ENCODE measurements at regions not wholly inside any gene's neighbourhood (a gene's known extent, or its start where the extent isn't known, plus 50 kb on each side); places are given as distances from the start of the nearest gene placed in this dataset.

DNA sequence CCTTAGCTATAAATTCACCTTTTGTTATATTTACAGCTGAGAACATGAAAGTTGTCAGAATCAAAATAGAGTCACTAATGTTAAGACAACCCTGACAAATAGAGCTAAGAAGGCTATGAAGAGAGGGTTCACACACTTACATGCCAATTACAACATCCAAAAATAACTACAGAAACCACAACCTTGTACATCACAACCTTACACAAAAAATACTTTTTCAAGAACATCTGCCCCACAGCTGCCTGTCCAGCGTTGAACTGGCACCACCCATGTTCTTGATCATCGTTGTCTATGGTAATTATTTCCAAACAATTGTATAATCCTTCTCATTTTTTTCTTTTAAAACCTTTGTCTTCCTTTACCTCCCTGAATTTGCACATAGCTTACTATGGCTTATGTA lies 231.2 kb upstream of the FKBP1C start:
- TF ChIP-seq, protein P1, sequence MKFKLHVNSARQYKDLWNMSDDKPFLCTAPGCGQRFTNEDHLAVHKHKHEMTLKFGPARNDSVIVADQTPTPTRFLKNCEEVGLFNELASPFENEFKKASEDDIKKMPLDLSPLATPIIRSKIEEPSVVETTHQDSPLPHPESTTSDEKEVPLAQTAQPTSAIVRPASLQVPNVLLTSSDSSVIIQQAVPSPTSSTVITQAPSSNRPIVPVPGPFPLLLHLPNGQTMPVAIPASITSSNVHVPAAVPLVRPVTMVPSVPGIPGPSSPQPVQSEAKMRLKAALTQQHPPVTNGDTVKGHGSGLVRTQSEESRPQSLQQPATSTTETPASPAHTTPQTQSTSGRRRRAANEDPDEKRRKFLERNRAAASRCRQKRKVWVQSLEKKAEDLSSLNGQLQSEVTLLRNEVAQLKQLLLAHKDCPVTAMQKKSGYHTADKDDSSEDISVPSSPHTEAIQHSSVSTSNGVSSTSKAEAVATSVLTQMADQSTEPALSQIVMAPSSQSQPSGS (tag by site-specific recombination; IDR thresholded peaks at IDR 0.05; ENCODE audit: low read depth): no peak
- TF ChIP-seq, protein P2, sequence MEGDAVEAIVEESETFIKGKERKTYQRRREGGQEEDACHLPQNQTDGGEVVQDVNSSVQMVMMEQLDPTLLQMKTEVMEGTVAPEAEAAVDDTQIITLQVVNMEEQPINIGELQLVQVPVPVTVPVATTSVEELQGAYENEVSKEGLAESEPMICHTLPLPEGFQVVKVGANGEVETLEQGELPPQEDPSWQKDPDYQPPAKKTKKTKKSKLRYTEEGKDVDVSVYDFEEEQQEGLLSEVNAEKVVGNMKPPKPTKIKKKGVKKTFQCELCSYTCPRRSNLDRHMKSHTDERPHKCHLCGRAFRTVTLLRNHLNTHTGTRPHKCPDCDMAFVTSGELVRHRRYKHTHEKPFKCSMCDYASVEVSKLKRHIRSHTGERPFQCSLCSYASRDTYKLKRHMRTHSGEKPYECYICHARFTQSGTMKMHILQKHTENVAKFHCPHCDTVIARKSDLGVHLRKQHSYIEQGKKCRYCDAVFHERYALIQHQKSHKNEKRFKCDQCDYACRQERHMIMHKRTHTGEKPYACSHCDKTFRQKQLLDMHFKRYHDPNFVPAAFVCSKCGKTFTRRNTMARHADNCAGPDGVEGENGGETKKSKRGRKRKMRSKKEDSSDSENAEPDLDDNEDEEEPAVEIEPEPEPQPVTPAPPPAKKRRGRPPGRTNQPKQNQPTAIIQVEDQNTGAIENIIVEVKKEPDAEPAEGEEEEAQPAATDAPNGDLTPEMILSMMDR (tag by site-specific recombination; IDR thresholded peaks at IDR 0.05): no peak
- TF ChIP-seq ZNF146 (tag by site-specific recombination; IDR thresholded peaks at IDR 0.05) (no peak), ZNF747 (tag by site-specific recombination; IDR thresholded peaks at IDR 0.05) (no peak), ZBTB17 (tag by site-specific recombination; IDR thresholded peaks at IDR 0.05) (no peak)
- TF ChIP-seq, protein P3, sequence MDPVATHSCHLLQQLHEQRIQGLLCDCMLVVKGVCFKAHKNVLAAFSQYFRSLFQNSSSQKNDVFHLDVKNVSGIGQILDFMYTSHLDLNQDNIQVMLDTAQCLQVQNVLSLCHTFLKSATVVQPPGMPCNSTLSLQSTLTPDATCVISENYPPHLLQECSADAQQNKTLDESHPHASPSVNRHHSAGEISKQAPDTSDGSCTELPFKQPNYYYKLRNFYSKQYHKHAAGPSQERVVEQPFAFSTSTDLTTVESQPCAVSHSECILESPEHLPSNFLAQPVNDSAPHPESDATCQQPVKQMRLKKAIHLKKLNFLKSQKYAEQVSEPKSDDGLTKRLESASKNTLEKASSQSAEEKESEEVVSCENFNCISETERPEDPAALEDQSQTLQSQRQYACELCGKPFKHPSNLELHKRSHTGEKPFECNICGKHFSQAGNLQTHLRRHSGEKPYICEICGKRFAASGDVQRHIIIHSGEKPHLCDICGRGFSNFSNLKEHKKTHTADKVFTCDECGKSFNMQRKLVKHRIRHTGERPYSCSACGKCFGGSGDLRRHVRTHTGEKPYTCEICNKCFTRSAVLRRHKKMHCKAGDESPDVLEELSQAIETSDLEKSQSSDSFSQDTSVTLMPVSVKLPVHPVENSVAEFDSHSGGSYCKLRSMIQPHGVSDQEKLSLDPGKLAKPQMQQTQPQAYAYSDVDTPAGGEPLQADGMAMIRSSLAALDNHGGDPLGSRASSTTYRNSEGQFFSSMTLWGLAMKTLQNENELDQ (tag by site-specific recombination; IDR thresholded peaks at IDR 0.05; ENCODE audit: low read depth): no peak
